GM23248 (cell line): ENCODE measurements at regions not wholly inside any gene's neighbourhood (a gene's known extent, or its start where the extent isn't known, plus 50 kb on each side); places are given as distances from the start of the nearest gene placed in this dataset.

Source experiments
- DNase-seq: peaks from one replicate; pipeline ENCODE4 v3.0.0-alpha.2; 2015
- H2AFZ ChIP-seq: fragments of 200-600 bp; sonication (generic); 2 replicates; pipeline ENCODE4 v1.6.1; 2016; ENCODE audit warnings: antibody characterized with exemption
- H3F3A ChIP-seq: fragments of 200-600 bp; sonication (generic); 2 replicates; pipeline ENCODE4 v1.6.1; 2016; ENCODE audit warnings: mild to moderate bottlenecking, antibody characterized with exemption, mixed run types; ENCODE audit not compliant: insufficient read depth
- H3K27ac ChIP-seq: fragments of 200-600 bp; sonication (generic); 2 replicates; pipeline ENCODE4 v1.5.1; 2016; ENCODE audit warnings: mild to moderate bottlenecking
- H3K27me3 ChIP-seq: fragments of 200-600 bp; sonication (generic); replicated peaks from 2 replicates; pipeline ENCODE4 v1.6.1; 2016; ENCODE audit warnings: mild to moderate bottlenecking; ENCODE audit not compliant: insufficient read depth
- H3K36me3 ChIP-seq: fragments of 200-600 bp; sonication (generic); 2 replicates; pipeline ENCODE4 v1.6.1; 2016; ENCODE audit warnings: low read depth, mild to moderate bottlenecking
- H3K4me1 ChIP-seq: fragments of 200-600 bp; sonication (generic); 2 replicates; pipeline ENCODE4 v1.6.1; 2016; ENCODE audit warnings: mild to moderate bottlenecking; ENCODE audit not compliant: insufficient read depth
- H3K4me2 ChIP-seq: fragments of 200-600 bp; sonication (generic); one replicate; pipeline ENCODE4 v1.6.1; 2016; ENCODE audit warnings: mild to moderate bottlenecking; ENCODE audit not compliant: unreplicated experiment
- H3K4me3 ChIP-seq: fragments of 200-600 bp; sonication (generic); 2 replicates; pipeline ENCODE4 v1.5.1; 2016; ENCODE audit warnings: mild to moderate bottlenecking
- H3K79me2 ChIP-seq: fragments of 200-600 bp; sonication (generic); 2 replicates; pipeline ENCODE4 v1.6.1; 2016; ENCODE audit warnings: mild to moderate bottlenecking; ENCODE audit not compliant: insufficient read depth
- H3K9ac ChIP-seq: fragments of 200-600 bp; sonication (generic); 2 replicates; pipeline ENCODE4 v1.6.1; 2016; ENCODE audit warnings: mild to moderate bottlenecking
- H3K9me2 ChIP-seq: fragments of 200-600 bp; sonication (generic); 2 replicates; pipeline ENCODE4 v1.6.1; 2016; ENCODE audit warnings: mixed run types, mild to moderate bottlenecking, moderate library complexity; ENCODE audit not compliant: insufficient read depth
- H3K9me3 ChIP-seq: fragments of 200-600 bp; sonication (generic); one replicate; pipeline ENCODE4 v1.6.1; 2017; ENCODE audit warnings: low read depth
- H4K20me1 ChIP-seq: fragments of 200-600 bp; sonication (generic); 2 replicates; pipeline ENCODE4 v1.6.0; 2016; ENCODE audit not compliant: insufficient read depth
- EZH2 ChIP-seq: fragments of 200-600 bp; sonication (generic); IDR thresholded peaks from 2 replicates; pipeline ENCODE4 v1.6.1; 2018; ENCODE audit warnings: antibody characterized with exemption, mild to moderate bottlenecking; ENCODE audit not compliant: insufficient read depth, poor library complexity, severe bottlenecking
- EZH2phosphoT487 ChIP-seq: fragments of 200-600 bp; sonication (generic); IDR thresholded peaks from 2 replicates; pipeline ENCODE4 v1.6.1; 2018; ENCODE audit warnings: antibody characterized with exemption, moderate library complexity, mild to moderate bottlenecking, low read depth; ENCODE audit not compliant: insufficient read depth
- WGBS, 2 experiments: methylation state at CpG; one replicate each; pipeline ENCODE4 v1.1.6; 2015 to 2017; ENCODE audit warnings: low lambda C conversion rate in 2 of 2, low coverage in 1 of 2; ENCODE audit errors: missing lambda C conversion rate in 2 of 2; 5-methylcytosine and 5-hydroxymethylcytosine counted together
- in situ Hi-C: fragments of 300-500 bp; cut with MboI; formaldehyde crosslinking; loops from 2 replicates; pipeline ENCODE4 v1.15.0; 2020

GRCh38 chr14:53215101-53215500, 62.0 kb upstream of the DDHD1 start:
- WGBS, 2 experiments, result 87 to 94% methylated on average over 2 of the region's 2 CpGs
- Histone ChIP-seq H3K4me2 (no peak overlapping the region), H2AFZ (no peak overlapping the region), H3K9me2 (no peaks in the 10 kb centered on the region), H3F3A (no peaks in the 10 kb centered on the region), H4K20me1 (no peaks in the 10 kb centered on the region), H3K9me3 (no peaks in the 10 kb centered on the region), H3K79me2 (no peaks in the 10 kb centered on the region), H3K4me3 (no peak overlapping the region), H3K27me3 (no peaks in the 10 kb centered on the region), H3K36me3 (no peaks in the 10 kb centered on the region), H3K9ac (no peak overlapping the region), H3K4me1 (no peaks in the 10 kb centered on the region), H3K27ac (no peak overlapping the region)
- TF ChIP-seq EZH2phosphoT487, result no peak
- TF ChIP-seq EZH2, result no peak
- in situ Hi-C loops, result no loop called here
- no peak for DNase-seq

- TF ChIP-seq EZH2phosphoT487 (no peak), EZH2 (no peak)
- no peak overlapping the region for H3K4me3 ChIP-seq
- H2AFZ ChIP-seq, result no peak overlapping the region
Measured at GRCh38 chr14:53214384-53214783, 61.3 kb upstream of the DDHD1 start.

GRCh38 chr14:53213761-53214160, 60.6 kb upstream of the DDHD1 start:
- no peak overlapping the region for H3K27ac ChIP-seq
- H3K4me3 ChIP-seq, result no peak overlapping the region
- H4K20me1 ChIP-seq, result no peaks in the 10 kb centered on the region
- H3F3A ChIP-seq, result no peaks in the 10 kb centered on the region
- H3K4me2 ChIP-seq, result no peak overlapping the region
- TF ChIP-seq EZH2phosphoT487 (no peak), EZH2 (no peak)
- WGBS, 2 experiments, result 62 to 70% methylated on average over 2 of the region's 2 CpGs
- H3K9ac ChIP-seq, result no peak overlapping the region
- no peaks in the 10 kb centered on the region for H3K4me1 ChIP-seq
- no peaks in the 10 kb centered on the region for H3K79me2 ChIP-seq
- no peaks in the 10 kb centered on the region for H3K9me2 ChIP-seq
- no peak for DNase-seq
- no peak overlapping the region for H2AFZ ChIP-seq
- H3K27me3 ChIP-seq, result no peaks in the 10 kb centered on the region
- H3K9me3 ChIP-seq, result no peaks in the 10 kb centered on the region
- H3K36me3 ChIP-seq, result no peaks in the 10 kb centered on the region
- in situ Hi-C loops, result no loop called here

More at GRCh38 chr14:53214384-53214783, 61.3 kb upstream of the DDHD1 start:
- DNase-seq, result no peak
- Histone ChIP-seq H3K9ac (no peak overlapping the region), H3K9me3 (no peaks in the 10 kb centered on the region), H3F3A (no peaks in the 10 kb centered on the region), H3K4me1 (no peaks in the 10 kb centered on the region), H3K27ac (no peak overlapping the region), H4K20me1 (no peaks in the 10 kb centered on the region), H3K27me3 (no peaks in the 10 kb centered on the region), H3K9me2 (no peaks in the 10 kb centered on the region), H3K36me3 (no peaks in the 10 kb centered on the region), H3K79me2 (no peaks in the 10 kb centered on the region), H3K4me2 (no peak overlapping the region)
- 63% methylated on average over 4 of the region's 4 CpGs for WGBS, 2 experiments
- in situ Hi-C loops, result no loop called here

DNA sequence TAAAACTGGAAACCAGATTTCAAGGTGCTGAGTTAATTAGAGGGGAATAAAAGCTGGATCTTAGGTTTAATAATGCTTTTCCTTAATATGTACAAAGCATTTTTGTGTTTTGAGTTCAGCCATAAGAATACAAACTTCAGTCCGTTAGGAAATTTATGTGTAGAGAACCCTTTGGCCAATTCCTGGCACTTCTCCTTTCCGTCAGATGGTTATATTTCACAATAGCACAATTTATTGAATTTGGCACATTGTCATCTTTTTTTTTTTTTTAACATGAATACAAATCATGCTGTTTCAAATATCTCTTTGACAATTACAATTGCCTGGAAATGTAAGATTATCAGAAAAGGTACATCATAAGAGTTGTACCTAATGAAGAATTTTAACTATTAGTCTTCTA, 56.2 kb upstream of the DDHD1 start:
- no peak for TF ChIP-seq EZH2phosphoT487
- TF ChIP-seq EZH2, result no peak
- WGBS, 2 experiments, result 13 to 29% methylated on average over 2 of the region's 2 CpGs
- Histone ChIP-seq H3K4me3 (no peak overlapping the region), H3K27me3 (no peaks in the 10 kb centered on the region; the same call in 1 of the 2 replicates), H3K4me1 (no peaks in the 10 kb centered on the region), H2AFZ (no peak overlapping the region), H3K36me3 (no peaks in the 10 kb centered on the region), H3K27ac (no peak overlapping the region), H3K79me2 (no peaks in the 10 kb centered on the region), H4K20me1 (no peaks in the 10 kb centered on the region), H3K9me3 (no peaks in the 10 kb centered on the region), H3K9ac (no peak overlapping the region), H3K4me2 (no peak overlapping the region), H3K9me2 (no peaks in the 10 kb centered on the region), H3F3A (no peaks in the 10 kb centered on the region)
- in situ Hi-C loops, result no loop called here
- peak; percentile 8 for DNase-seq
